Transverse colon (tissue), 4 donors: ENCODE measurements at regions not wholly inside any gene's neighbourhood (a gene's known extent, or its start where the extent isn't known, plus 50 kb on each side); places are given as distances from the start of the nearest gene placed in this dataset.

ENCODE experiments used
- DNase-seq: peaks from one replicate; pipeline ENCODE4 v3.0.0-alpha.2; 2019
- H3K27ac ChIP-seq, 4 donors: fragments of 200-600 bp; sonication (generic); 2 replicates each; pipeline ENCODE4 v1.5.1; 2016 to 2018; ENCODE audit warnings: inconsistent platforms in 4 of 4
- H3K27me3 ChIP-seq: fragments of 200-600 bp; sonication (generic); 2 replicates; pipeline ENCODE4 v1.5.1; 2017; ENCODE audit warnings: inconsistent platforms
- H3K36me3 ChIP-seq, 4 donors: fragments of 200-600 bp; sonication (generic); 2 replicates each; pipeline ENCODE4 v1.5.1; 2017 to 2019; ENCODE audit warnings: inconsistent platforms in 4 of 4
- H3K4me1 ChIP-seq, 4 donors: fragments of 200-600 bp; sonication (generic); 2 replicates each; pipeline ENCODE4 v1.5.1; 2017 to 2020; ENCODE audit warnings: inconsistent platforms in 4 of 4
- H3K4me3 ChIP-seq, 4 donors: fragments of 200-600 bp; sonication (generic); 1 replicate in 1 of 4; 2 replicates in 3 of 4; pipeline versions ENCODE4 v1.5.1 to v1.6.1; 2017 to 2019; ENCODE audit warnings: inconsistent platforms in 4 of 4
- H3K9me3 ChIP-seq, 2 donors: fragments of 200-600 bp; sonication (generic); 2 replicates each; pipeline ENCODE4 v1.5.1; 2017 to 2019; ENCODE audit warnings: inconsistent platforms in 2 of 2
- EP300 ChIP-seq: sonication (generic); formaldehyde crosslinking; IDR thresholded peaks from one replicate; pipeline ENCODE4 v1.6.1; 2017; ENCODE audit warnings: antibody characterized with exemption, low read depth
- POLR2A ChIP-seq: fragments of 450-650 bp; IDR thresholded peaks from one replicate; pipeline ENCODE4 v1.6.1; 2016; ENCODE audit warnings: antibody characterized with exemption, mild to moderate bottlenecking, moderate library complexity
- POLR2AphosphoS5 ChIP-seq, 3 donors: sonication (generic); formaldehyde crosslinking; IDR thresholded peaks; one replicate each; pipeline ENCODE4 v1.6.1; 2016; ENCODE audit warnings: antibody characterized with exemption in 3 of 3
- WGBS, 2 donors: methylation state at CpG; one replicate each; pipeline ENCODE4 v1.1.5; 2018; ENCODE audit warnings: low coverage in 1 of 2; 5-methylcytosine and 5-hydroxymethylcytosine counted together
- in situ Hi-C, 4 donors: fragments of 200-750 bp; cut with MboI; loops; one replicate each; pipeline versions ENCODE4 v1.15.0 to v1.15.1; 2017; ENCODE audit warnings: low sequenced_read_pairs in 3 of 4, low pct_ligation_motif_present in 1 of 4, low pct_unique_long_range_greater_than_20kb in 1 of 4
- intact Hi-C: fragments of 100-400 bp; cut with DNase I; formaldehyde crosslinking; loops from one replicate; pipeline ENCODE4 v1.15.1; 2023; ENCODE audit warnings: low total_unique reads
- TF ChIP-seq, protein P1 (sequence below), 5 experiments: fragments of 200-600 bp in 3 of 5; fragments of 450-650 bp in 2 of 5; sonication (generic) in 3 of 5; IDR thresholded peaks; 1 replicate in 2 of 5; 2 replicates in 3 of 5; pipeline ENCODE4 v1.5.1; 2016 to 2017; ENCODE audit warnings: antibody characterized with exemption in 5 of 5, inconsistent platforms in 3 of 5, mild to moderate bottlenecking in 2 of 5, moderate library complexity in 1 of 5

GRCh38 chr9:73577848-73578247, 426.2 kb downstream of the ANXA1 start:
- Histone ChIP-seq H3K9me3 (no peaks in the 10 kb centered on the region), H3K27ac (no peak overlapping the region), H3K4me3 (no peak overlapping the region), H3K36me3 (no peaks in the 10 kb centered on the region), H3K27me3 (no peaks in the 10 kb centered on the region), H3K4me1 (no peaks in the 10 kb centered on the region)
- WGBS, 2 donors: 47 to 64% methylated on average over 3 of the region's 3 CpGs
- DNase-seq: no peak
- intact Hi-C loops (no loop called here), in situ Hi-C loops (no loop called here)
- TF ChIP-seq EP300: no peak
- TF ChIP-seq, protein P1, sequence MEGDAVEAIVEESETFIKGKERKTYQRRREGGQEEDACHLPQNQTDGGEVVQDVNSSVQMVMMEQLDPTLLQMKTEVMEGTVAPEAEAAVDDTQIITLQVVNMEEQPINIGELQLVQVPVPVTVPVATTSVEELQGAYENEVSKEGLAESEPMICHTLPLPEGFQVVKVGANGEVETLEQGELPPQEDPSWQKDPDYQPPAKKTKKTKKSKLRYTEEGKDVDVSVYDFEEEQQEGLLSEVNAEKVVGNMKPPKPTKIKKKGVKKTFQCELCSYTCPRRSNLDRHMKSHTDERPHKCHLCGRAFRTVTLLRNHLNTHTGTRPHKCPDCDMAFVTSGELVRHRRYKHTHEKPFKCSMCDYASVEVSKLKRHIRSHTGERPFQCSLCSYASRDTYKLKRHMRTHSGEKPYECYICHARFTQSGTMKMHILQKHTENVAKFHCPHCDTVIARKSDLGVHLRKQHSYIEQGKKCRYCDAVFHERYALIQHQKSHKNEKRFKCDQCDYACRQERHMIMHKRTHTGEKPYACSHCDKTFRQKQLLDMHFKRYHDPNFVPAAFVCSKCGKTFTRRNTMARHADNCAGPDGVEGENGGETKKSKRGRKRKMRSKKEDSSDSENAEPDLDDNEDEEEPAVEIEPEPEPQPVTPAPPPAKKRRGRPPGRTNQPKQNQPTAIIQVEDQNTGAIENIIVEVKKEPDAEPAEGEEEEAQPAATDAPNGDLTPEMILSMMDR (IDR thresholded peaks at IDR 0.05): no peak
- TF ChIP-seq POLR2A: no peak
- no peak for TF ChIP-seq POLR2AphosphoS5 (IDR thresholded peaks at IDR 0.05)

- Histone ChIP-seq H3K27ac (no peak overlapping the region), H3K4me1 (no peaks in the 10 kb centered on the region), H3K36me3 (no peaks in the 10 kb centered on the region), H3K4me3 (no peak overlapping the region), H3K27me3 (no peaks in the 10 kb centered on the region), H3K9me3 (no peaks in the 10 kb centered on the region)
- intact Hi-C loops (no loop called here), in situ Hi-C loops (no loop called here)
- DNase-seq: no peak
- no peak for TF ChIP-seq EP300
- TF ChIP-seq POLR2AphosphoS5 (IDR thresholded peaks at IDR 0.05): no peak
- TF ChIP-seq, protein P1 (IDR thresholded peaks at IDR 0.05): no peak
- no peak for TF ChIP-seq POLR2A
- 53 to 57% methylated on average over 2 of the region's 2 CpGs for WGBS, 2 donors
Observed at GRCh38 chr9:73579823-73580222, 428.2 kb downstream of the ANXA1 start.

DNA sequence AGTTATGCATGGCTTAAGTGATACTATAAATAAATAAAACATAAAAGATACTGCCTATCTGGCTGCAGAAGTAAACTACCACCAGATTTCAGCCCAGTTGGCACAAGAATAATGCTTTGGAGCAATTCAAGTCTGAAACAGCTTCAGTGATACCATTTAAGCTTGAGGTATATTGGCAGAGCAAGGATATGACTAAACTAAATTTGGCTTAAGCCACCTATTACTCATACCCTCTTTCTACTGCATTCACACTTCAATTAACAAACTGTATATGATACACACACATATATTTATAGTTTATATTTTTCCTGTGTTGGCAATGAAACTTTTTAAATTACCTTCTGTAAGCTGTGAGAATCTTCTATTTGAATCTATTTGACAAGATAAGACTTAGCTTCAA, 431.9 kb downstream of the ANXA1 start:
- H3K27ac ChIP-seq: no peak overlapping the region
- H3K4me1 ChIP-seq: no peaks in the 10 kb centered on the region
- in situ Hi-C loops: no loop called here
- H3K4me3 ChIP-seq: no peak overlapping the region
- no peak for DNase-seq
- TF ChIP-seq, protein P1 (IDR thresholded peaks at IDR 0.05): no peak
- TF ChIP-seq EP300: no peak
- no peak for TF ChIP-seq POLR2A
- no peak for TF ChIP-seq POLR2AphosphoS5 (IDR thresholded peaks at IDR 0.05)
- H3K27me3 ChIP-seq: no peaks in the 10 kb centered on the region
- H3K9me3 ChIP-seq: no peaks in the 10 kb centered on the region
- no peaks in the 10 kb centered on the region for H3K36me3 ChIP-seq
- intact Hi-C loops: no loop called here

DNA sequence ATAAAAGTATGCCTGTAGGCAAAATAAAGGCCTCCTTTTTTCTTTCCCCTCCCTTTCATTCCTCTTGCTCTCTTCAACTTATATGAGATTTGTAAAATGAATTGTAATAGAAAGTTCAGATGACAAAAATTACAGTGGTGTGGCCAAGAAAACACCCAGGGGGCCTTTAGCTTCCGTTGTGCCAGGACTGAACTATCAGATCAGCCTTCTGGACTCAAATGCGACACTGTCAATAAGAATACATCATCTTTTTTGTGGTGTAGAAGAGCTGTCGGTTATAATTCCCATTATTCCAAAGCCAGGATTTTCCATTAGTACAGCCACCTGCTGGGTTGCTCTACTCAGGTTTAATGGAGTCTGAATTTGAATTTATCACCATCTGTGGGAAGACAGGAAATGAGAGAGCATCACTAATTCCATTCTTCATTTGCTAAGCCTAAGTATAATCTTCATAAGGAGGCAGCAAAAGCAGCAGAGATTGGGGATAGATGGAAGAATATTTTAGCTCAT, 443.4 kb downstream of the ANXA1 start:
- Histone ChIP-seq H3K4me1 (no peaks in the 10 kb centered on the region), H3K27me3 (no peaks in the 10 kb centered on the region), H3K27ac (no peak overlapping the region), H3K9me3 (no peaks in the 10 kb centered on the region), H3K4me3 (no peak overlapping the region), H3K36me3 (no peaks in the 10 kb centered on the region)
- 86 to 87% methylated on average over 2 to 3 of the region's 3 CpGs for WGBS, 2 donors
- no peak for DNase-seq
- TF ChIP-seq EP300: no peak
- TF ChIP-seq, protein P1 (IDR thresholded peaks at IDR 0.05): no peak
- no peak for TF ChIP-seq POLR2A
- TF ChIP-seq POLR2AphosphoS5 (IDR thresholded peaks at IDR 0.05): no peak
- intact Hi-C loops (no loop called here), in situ Hi-C loops (no loop called here)
